Upper lobe of left lung (tissue), 6 donors: ENCODE measurements at regions not wholly inside any gene's neighbourhood (a gene's known extent, or its start where the extent isn't known, plus 50 kb on each side); places are given as distances from the start of the nearest gene placed in this dataset.
"Not testable (repeated sequence)": the region's sequence is repeated elsewhere in the genome, so short reads cannot be mapped to it uniquely, and the experiment has no call there.

ENCODE experiments used
- ATAC-seq, 2 donors: fragments of 200-7000 bp; cut with Tn5 transposase; one replicate each; pipeline ENCODE4 v1.9.1; 2022; ENCODE audit warnings: mild to moderate bottlenecking in 2 of 2, moderate library complexity in 2 of 2; ENCODE audit not compliant: low FRiP score in 2 of 2
- DNase-seq, 2 donors: peaks; one replicate each; pipeline ENCODE4 v3.0.0-alpha.2; 2019 to 2020
- H3K27ac ChIP-seq, 4 donors: fragments of 200-600 bp; sonication (generic); one replicate each; pipeline ENCODE4 v1.5.1; 2016 to 2019
- H3K27me3 ChIP-seq, 4 donors: fragments of 200-600 bp; sonication (generic); one replicate each; pipeline ENCODE4 v1.5.1; 2017 to 2019
- H3K36me3 ChIP-seq, 4 donors: fragments of 200-600 bp; sonication (generic); one replicate each; pipeline ENCODE4 v1.5.1; 2016 to 2019
- H3K4me1 ChIP-seq, 4 donors: fragments of 200-600 bp; sonication (generic); one replicate each; pipeline ENCODE4 v1.5.1; 2018 to 2019
- H3K4me3 ChIP-seq, 4 donors: fragments of 200-600 bp; sonication (generic); one replicate each; pipeline ENCODE4 v1.5.1; 2017 to 2019; ENCODE audit warnings: mild to moderate bottlenecking in 2 of 4, moderate library complexity in 1 of 4
- H3K9me3 ChIP-seq, 4 donors: fragments of 200-600 bp; sonication (generic); one replicate each; pipeline ENCODE4 v1.5.1; 2018 to 2019
- WGBS, 2 donors: methylation state at CpG; one replicate each; pipeline ENCODE4 v1.1.5; 2017 to 2018; 5-methylcytosine and 5-hydroxymethylcytosine counted together
- small RNA-seq, 4 donors: library from RNA; depleted of rRNA; stranded (forward); fragments of <200 nt; gene quantifications; one replicate each; pipeline ENCODE3, GENCODE V24; 2016
- donor health status: DM: no; HTN: no; CAD: no; lungs with moderate emphysema.
- donor health status: DM: no; HTN: yes; CAD: no; lungs with severe emphysema.

DNA sequence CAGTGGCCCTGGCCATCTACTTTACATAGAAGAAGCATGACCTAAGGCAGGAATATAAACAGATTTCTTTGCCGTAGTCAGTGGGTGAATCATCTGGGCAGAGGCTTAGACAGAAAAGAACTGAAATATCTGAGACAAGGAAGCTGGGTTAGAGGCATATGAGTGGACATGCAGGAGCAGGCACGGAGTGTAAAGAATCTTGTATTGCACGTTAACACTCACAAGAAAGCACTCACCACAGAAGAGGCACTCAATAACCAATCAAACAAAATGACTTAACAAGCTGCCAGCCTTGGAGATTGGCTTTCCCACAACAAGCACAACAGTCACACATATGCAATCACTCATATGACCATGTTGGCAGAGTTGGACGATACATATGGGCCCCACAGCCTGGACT is 364.9 kb downstream of the FOXD4L5 start:
- not testable (repeated sequence) for H3K27ac ChIP-seq, ATAC-seq, H3K36me3 ChIP-seq, H3K4me3 ChIP-seq, H3K27me3 ChIP-seq, DNase-seq, H3K4me1 ChIP-seq, H3K9me3 ChIP-seq
- 76 to 79% methylated on average over 3 to 4 of the region's 4 CpGs for WGBS, 2 donors

DNA sequence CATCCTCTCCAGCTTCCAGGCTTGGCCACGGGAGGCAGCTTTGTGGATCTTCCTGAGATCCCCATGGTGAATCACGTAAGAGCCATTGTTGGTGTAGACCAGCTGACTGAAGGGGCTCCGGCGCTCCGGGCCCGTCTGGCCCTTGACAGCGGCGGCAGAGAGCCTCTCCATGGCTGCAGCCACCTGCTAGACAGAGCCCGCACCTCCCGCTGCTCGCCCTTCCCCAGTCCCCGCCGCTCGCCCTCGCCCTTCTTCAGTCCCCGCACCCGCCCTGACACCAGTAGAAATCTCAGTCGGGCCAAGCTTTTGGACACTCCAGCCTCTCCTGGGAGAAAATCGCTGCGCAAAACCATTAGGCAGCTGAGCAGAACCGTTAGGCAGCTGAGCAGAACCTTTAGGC is 396.4 kb downstream of the FOXD4L5 start:
- not testable (repeated sequence) for H3K27ac ChIP-seq, H3K36me3 ChIP-seq, H3K4me3 ChIP-seq, H3K4me1 ChIP-seq, H3K27me3 ChIP-seq, ATAC-seq, H3K9me3 ChIP-seq
- DNase-seq: peak in 1 of 2 donors; percentile 55
- WGBS, 2 donors: 83 to 92% methylated on average over 13 to 15 of the region's 21 CpGs

DNA sequence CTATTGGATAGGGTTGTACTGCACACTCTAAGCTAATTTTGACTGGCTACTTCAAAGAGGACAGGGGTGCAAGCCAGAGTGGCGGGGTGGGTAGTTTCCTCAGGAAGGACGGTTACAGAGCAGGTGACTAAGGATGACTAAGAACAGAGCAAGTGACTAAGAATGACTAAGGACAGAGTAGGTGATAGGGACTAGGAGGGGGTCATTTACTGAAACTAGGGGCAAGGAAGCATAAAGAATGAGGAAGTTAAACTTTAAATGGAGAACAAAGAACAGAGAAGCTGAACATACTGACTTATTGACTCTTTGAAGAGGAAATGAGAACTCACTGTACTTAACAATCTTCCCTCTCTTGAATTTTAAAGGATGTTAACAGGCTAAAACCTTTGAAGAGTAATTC is 414.4 kb downstream of the FOXD4L5 start:
- H3K27me3 ChIP-seq, DNase-seq, H3K4me3 ChIP-seq, H3K27ac ChIP-seq, H3K9me3 ChIP-seq, H3K36me3 ChIP-seq, ATAC-seq, H3K4me1 ChIP-seq: not testable (repeated sequence)
- 50% methylated on average over 1 of the region's 2 CpGs; no CpG with 5 or more reads in 1 of the 2 donors for WGBS, 2 donors

Small RNA genes lying in the stretch of these regions (small RNA-seq; reads per million reads assigned to genes)
- 0 reads per million in 4 donors for gene RNU6-1293P
